ENCODE measurements at regions not wholly inside any gene's neighbourhood (a gene's known extent, or its start where the extent isn't known, plus 50 kb on each side); places are given as distances from the start of the nearest gene placed in this dataset.

DNA sequence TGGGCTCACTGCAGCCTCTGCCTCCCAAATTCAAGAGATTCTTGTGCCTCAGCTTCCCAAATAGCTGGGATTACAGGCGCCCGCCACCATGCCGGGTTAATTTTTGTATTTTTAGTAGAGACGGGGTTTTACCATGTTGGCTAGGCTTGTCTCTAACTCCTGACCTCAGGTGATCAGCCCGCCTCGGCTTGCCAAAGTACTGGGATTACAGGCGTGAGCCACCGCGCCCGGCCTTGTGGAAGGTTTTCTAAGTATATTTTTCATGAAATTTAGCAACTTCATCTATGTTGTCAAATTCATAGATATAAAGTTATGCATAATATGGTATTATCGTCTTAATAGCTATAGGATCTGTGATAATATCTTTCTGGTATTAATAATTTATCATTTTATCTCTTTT, 275.6 kb upstream of the GRM7 start:
- no peak for DNase-seq (ENCODE audit: low spot score in 2 of 2)
- 91 to 94% methylated on average over 11 of the region's 11 CpGs for WGBS, 2 donors

DNA sequence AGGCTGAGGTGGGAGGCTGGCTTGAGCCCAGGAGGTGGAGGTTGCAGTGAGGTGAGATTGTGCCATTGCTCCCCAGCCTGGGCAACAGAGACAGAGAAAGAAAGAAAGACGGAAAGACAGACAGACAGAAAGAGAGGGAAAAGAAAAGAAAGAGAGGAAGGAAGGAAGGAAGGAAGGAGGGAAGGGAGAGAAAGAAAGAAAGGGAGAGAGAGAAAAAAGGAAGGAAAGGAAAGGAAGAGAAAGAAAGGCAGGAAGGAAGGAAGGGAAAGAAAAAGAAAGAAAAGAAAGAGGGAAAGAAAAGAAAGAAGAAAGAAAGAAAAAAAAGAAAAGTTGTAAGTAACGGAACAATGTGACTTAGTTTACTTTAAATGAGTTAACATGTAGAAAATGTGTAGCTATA, 260.7 kb upstream of the GRM7 start:
- Histone ChIP-seq H3K27me3 (no peaks in the 10 kb centered on the region), H3K36me3 (no peaks in the 10 kb centered on the region), H3K4me3 (no peak overlapping the region), H3K27ac (no peak overlapping the region), H3K9me3 (peaks cover 0 to under 1% (median 0%) of the 10 kb centered on the region in 4 donors), H3K4me1 (no peaks in the 10 kb centered on the region)
- 95 to 97% methylated on average over 2 of the region's 2 CpGs for WGBS, 2 donors
- TF ChIP-seq POLR2A (IDR thresholded peaks at IDR 0.05) (no peak), EP300 (IDR thresholded peaks at IDR 0.05) (no peak)
- TF ChIP-seq, protein P1, sequence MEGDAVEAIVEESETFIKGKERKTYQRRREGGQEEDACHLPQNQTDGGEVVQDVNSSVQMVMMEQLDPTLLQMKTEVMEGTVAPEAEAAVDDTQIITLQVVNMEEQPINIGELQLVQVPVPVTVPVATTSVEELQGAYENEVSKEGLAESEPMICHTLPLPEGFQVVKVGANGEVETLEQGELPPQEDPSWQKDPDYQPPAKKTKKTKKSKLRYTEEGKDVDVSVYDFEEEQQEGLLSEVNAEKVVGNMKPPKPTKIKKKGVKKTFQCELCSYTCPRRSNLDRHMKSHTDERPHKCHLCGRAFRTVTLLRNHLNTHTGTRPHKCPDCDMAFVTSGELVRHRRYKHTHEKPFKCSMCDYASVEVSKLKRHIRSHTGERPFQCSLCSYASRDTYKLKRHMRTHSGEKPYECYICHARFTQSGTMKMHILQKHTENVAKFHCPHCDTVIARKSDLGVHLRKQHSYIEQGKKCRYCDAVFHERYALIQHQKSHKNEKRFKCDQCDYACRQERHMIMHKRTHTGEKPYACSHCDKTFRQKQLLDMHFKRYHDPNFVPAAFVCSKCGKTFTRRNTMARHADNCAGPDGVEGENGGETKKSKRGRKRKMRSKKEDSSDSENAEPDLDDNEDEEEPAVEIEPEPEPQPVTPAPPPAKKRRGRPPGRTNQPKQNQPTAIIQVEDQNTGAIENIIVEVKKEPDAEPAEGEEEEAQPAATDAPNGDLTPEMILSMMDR (IDR thresholded peaks at IDR 0.05) = no peak
- DNase-seq (ENCODE audit: low spot score in 2 of 2) = no peak

More for the DNA sequence above, 275.6 kb upstream of the GRM7 start:
- no peak overlapping the region for H3K4me3 ChIP-seq
- no peaks in the 10 kb centered on the region for H3K27me3 ChIP-seq
- TF ChIP-seq POLR2A (IDR thresholded peaks at IDR 0.05) (no peak), EP300 (IDR thresholded peaks at IDR 0.05) (no peak)
- TF ChIP-seq, protein P1 (IDR thresholded peaks at IDR 0.05) = no peak
- no peaks in the 10 kb centered on the region for H3K36me3 ChIP-seq
- no peak overlapping the region for H3K27ac ChIP-seq
- H3K9me3 ChIP-seq = no peaks in the 10 kb centered on the region
- H3K4me1 ChIP-seq = no peaks in the 10 kb centered on the region

DNA sequence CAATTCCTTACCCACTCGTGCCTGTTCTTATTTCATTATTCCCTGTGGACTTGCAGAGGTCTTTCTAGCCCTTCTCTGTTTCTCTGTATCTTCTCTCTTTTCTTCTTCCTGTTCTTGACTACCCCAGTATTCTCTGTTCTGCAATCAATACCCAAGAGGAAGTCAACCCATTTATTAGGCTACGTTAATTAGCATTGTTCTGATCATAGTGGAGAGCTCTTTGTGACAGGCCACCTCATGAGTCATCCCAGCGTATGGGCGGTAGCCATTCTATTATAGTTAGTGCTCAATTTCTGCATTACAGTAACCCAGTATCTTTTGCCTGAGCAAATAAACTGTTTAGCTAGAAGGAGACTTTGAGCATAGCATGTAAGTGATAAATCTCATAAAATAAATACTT, 259.5 kb upstream of the GRM7 start:
- H3K27ac ChIP-seq = no peak overlapping the region
- no peak overlapping the region for H3K4me3 ChIP-seq
- no peaks in the 10 kb centered on the region for H3K9me3 ChIP-seq
- DNase-seq (ENCODE audit: low spot score in 2 of 2) = no peak
- TF ChIP-seq, protein P1 (IDR thresholded peaks at IDR 0.05) = no peak
- TF ChIP-seq POLR2A (IDR thresholded peaks at IDR 0.05) = no peak
- no peak for TF ChIP-seq EP300 (IDR thresholded peaks at IDR 0.05)
- H3K27me3 ChIP-seq = no peaks in the 10 kb centered on the region
- no peaks in the 10 kb centered on the region for H3K4me1 ChIP-seq
- no peaks in the 10 kb centered on the region for H3K36me3 ChIP-seq
- 64 to 74% methylated on average over 4 of the region's 4 CpGs for WGBS, 2 donors

DNA sequence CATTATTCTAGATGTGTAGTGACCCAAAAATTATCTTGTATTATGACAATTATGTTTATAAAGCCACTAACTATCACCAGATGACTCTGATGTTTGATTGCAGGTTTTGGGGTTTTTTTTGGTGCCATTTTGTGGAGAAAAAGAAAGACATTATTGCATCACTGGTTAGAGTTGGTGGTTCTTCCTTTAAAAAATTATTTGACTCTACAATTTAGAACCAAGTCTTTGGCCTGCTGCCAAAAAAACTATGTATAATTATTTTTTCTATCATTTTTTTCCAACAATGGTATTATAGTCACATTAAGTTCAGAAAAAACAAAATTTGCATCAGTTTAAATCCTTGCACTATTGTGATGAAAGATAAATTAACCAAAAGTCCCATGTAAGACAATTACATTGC, 258.6 kb upstream of the GRM7 start:
- DNase-seq (ENCODE audit: low spot score in 2 of 2) = no peak
- H3K4me1 ChIP-seq = no peaks in the 10 kb centered on the region
- no peak overlapping the region for H3K4me3 ChIP-seq
- H3K9me3 ChIP-seq = no peaks in the 10 kb centered on the region
- TF ChIP-seq EP300 (IDR thresholded peaks at IDR 0.05) = no peak
- TF ChIP-seq, protein P1 (IDR thresholded peaks at IDR 0.05) = no peak
- TF ChIP-seq POLR2A (IDR thresholded peaks at IDR 0.05) = no peak
- no peaks in the 10 kb centered on the region for H3K27me3 ChIP-seq
- H3K27ac ChIP-seq = no peak overlapping the region
- H3K36me3 ChIP-seq = no peaks in the 10 kb centered on the region

DNA sequence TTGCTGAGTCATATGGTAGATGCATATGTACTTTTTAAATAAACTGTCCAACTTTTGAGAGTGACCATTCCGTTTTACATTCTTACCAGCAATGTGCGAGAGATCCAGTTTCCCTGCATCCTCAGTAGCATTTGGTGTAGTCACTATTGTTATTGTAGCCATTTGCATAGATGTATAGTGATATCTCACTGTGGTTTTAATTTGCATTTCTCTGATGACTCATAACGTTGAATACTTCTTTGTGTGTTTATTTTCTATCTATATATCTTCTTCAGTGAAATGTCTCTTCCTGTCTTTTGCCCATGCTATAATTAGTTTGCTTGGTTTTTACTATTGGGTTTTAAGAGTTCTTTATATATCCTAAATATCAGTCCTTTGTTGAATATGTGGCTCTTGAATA, 255.7 kb upstream of the GRM7 start:
- no peaks in the 10 kb centered on the region for H3K36me3 ChIP-seq
- H3K9me3 ChIP-seq = no peaks in the 10 kb centered on the region
- no peak for DNase-seq (ENCODE audit: low spot score in 2 of 2)
- H3K27ac ChIP-seq = no peak overlapping the region
- H3K4me3 ChIP-seq = no peak overlapping the region
- H3K27me3 ChIP-seq = no peaks in the 10 kb centered on the region
- no peak for TF ChIP-seq POLR2A (IDR thresholded peaks at IDR 0.05)
- H3K4me1 ChIP-seq = no peaks in the 10 kb centered on the region
- WGBS, 2 donors = 57 to 65% methylated on average over 3 of the region's 3 CpGs

DNA sequence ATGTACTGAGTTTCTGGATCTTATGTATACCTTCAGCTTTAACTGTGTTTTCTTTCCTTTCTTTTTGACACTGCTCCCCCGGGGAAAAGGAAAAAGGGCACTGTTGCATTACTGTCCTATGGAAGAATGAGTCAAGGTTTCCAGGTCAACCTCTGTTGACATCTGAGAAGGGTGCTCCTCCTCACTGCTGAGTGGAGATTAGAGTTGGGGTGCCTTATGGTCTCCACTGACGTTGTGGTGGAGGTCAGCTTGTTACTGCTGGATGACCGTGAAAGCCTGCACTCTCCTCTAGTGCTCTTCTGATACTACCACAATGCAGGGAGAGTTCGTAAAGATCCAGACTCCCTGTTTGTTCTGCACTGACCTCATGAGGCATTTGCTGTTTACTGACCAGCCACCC, 252.1 kb upstream of the GRM7 start:
- H3K27me3 ChIP-seq = no peaks in the 10 kb centered on the region
- H3K9me3 ChIP-seq = no peaks in the 10 kb centered on the region
- no peaks in the 10 kb centered on the region for H3K36me3 ChIP-seq
- H3K4me3 ChIP-seq = no peak overlapping the region
- no peak for DNase-seq (ENCODE audit: low spot score in 2 of 2)
- TF ChIP-seq, protein P1 (IDR thresholded peaks at IDR 0.05) = no peak
- TF ChIP-seq EP300 (IDR thresholded peaks at IDR 0.05) (no peak), POLR2A (IDR thresholded peaks at IDR 0.05) (no peak)
- H3K4me1 ChIP-seq = no peaks in the 10 kb centered on the region
- no peak overlapping the region for H3K27ac ChIP-seq
- WGBS, 2 donors = 66% methylated on average over 4 of the region's 4 CpGs; no CpG with 5 or more reads in 1 of the 2 donors
